A673 (cell line): ENCODE measurements at regions not wholly inside any gene's neighbourhood (a gene's known extent, or its start where the extent isn't known, plus 50 kb on each side); places are given as distances from the start of the nearest gene placed in this dataset.

Experiments
- CTCF ChIP-seq: fragments of 300-800, 200-600 bp; sonication (generic); conservative IDR thresholded peaks from 2 replicates; pipeline ENCODE4 v1.5.1; 2017; ENCODE audit warnings: low read depth, mild to moderate bottlenecking, antibody characterized with exemption, low read length, moderate library complexity, mixed read lengths
- EZH2 ChIP-seq: fragments of 200-600 bp; sonication (generic); IDR thresholded peaks from 2 replicates; pipeline ENCODE4 v1.6.1; 2017; ENCODE audit warnings: borderline replicate concordance, low read depth, mild to moderate bottlenecking, mixed read lengths, antibody characterized with exemption, low read length; ENCODE audit not compliant: poor library complexity, severe bottlenecking

- TF ChIP-seq CTCF, result no peak
- TF ChIP-seq EZH2, result no peak
Measured at GRCh38 chr4:138512756-138513155, 270.6 kb upstream of the SLC7A11 start.
